SK-N-SH treated with all-trans-retinoic acid at 6 μM for 48 hours (cell line): ENCODE measurements at regions not wholly inside any gene's neighbourhood (a gene's known extent, or its start where the extent isn't known, plus 50 kb on each side); places are given as distances from the start of the nearest gene placed in this dataset.

Experiments used
- ARNTL ChIP-seq: fragments of 450-650 bp; formaldehyde crosslinking; IDR thresholded peaks from 2 replicates; pipeline ENCODE4 v1.5.0; 2020; ENCODE audit warnings: low read depth, mild to moderate bottlenecking, moderate library complexity, borderline replicate concordance
- BACH2 ChIP-seq: fragments of 250-450 bp; sonication (Bioruptor Pico); IDR thresholded peaks from 2 replicates; pipeline ENCODE4 v1.9.0; 2021; ENCODE audit warnings: mild to moderate bottlenecking, borderline replicate concordance
- CSDC2 ChIP-seq: fragments of 250-450 bp; sonication (Bioruptor Pico); IDR thresholded peaks from 2 replicates; pipeline ENCODE4 v1.5.0; 2020; ENCODE audit warnings: mild to moderate bottlenecking, moderate library complexity
- ESRRG ChIP-seq: fragments of 250-450 bp; sonication (Bioruptor Pico); IDR thresholded peaks from 2 replicates; pipeline ENCODE4 v1.6.1; 2021; ENCODE audit warnings: mild to moderate bottlenecking
- GLIS3 ChIP-seq: fragments of 250-450 bp; sonication (Bioruptor Pico); IDR thresholded peaks from 2 replicates; pipeline ENCODE4 v1.5.0; 2020; ENCODE audit warnings: mild to moderate bottlenecking, moderate library complexity
- RARB ChIP-seq: fragments of 250-450 bp; sonication (Bioruptor Pico); IDR thresholded peaks from 2 replicates; pipeline ENCODE4 v1.8.0; 2021; ENCODE audit warnings: mild to moderate bottlenecking, moderate library complexity
- TCF4 ChIP-seq: fragments of 250-450 bp; sonication (Bioruptor Pico); IDR thresholded peaks from 2 replicates; pipeline ENCODE4 v1.8.0; 2021; ENCODE audit warnings: mild to moderate bottlenecking, moderate library complexity, borderline replicate concordance
- ZC3H10 ChIP-seq: fragments of 250-450 bp; sonication (Bioruptor Pico); IDR thresholded peaks from 2 replicates; pipeline ENCODE4 v1.5.1; 2021; ENCODE audit warnings: mild to moderate bottlenecking, moderate library complexity
- ZNF565 ChIP-seq: fragments of 450-650 bp; formaldehyde crosslinking; conservative IDR thresholded peaks from 2 replicates; pipeline ENCODE4 v1.5.0; 2020; ENCODE audit warnings: low read depth, mild to moderate bottlenecking, moderate library complexity
- TF ChIP-seq, protein P1 (sequence below): fragments of 250-450 bp; sonication (Bioruptor Pico); IDR thresholded peaks from 2 replicates; pipeline ENCODE4 v1.5.1; 2020; ENCODE audit warnings: low read depth, mild to moderate bottlenecking, moderate library complexity
- TF ChIP-seq, protein P2 (sequence below): fragments of 250-450 bp; sonication (Bioruptor Pico); IDR thresholded peaks from 2 replicates; pipeline ENCODE4 v1.8.0; 2020; ENCODE audit warnings: mild to moderate bottlenecking, moderate library complexity, borderline replicate concordance
- TF ChIP-seq, protein P3 (sequence below): fragments of 250-450 bp; sonication (Bioruptor Pico); IDR thresholded peaks from 2 replicates; pipeline ENCODE4 v1.8.0; 2021; ENCODE audit warnings: low read depth, mild to moderate bottlenecking, moderate library complexity, borderline replicate concordance

DNA sequence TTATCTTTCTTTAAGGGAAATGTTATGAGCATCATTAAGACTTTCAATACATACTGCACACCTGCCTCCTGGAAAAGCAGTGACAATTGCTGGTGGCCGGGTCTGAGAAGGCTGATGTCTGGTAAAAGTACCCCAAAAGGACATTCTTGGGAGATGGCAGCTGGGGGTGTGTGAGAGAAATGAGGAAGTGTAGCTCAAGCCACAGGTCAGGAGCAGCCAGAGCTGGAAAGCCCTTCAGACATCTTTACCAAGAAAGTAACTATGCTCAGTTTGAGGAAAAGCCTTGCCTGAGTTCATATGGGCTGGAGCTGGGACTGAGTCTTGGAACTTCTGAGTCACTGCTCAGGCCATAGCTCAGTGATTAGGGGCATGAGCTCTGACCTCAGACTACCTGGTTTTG lies 94.7 kb upstream of the N4BP1 start:
- TF ChIP-seq, protein P1, sequence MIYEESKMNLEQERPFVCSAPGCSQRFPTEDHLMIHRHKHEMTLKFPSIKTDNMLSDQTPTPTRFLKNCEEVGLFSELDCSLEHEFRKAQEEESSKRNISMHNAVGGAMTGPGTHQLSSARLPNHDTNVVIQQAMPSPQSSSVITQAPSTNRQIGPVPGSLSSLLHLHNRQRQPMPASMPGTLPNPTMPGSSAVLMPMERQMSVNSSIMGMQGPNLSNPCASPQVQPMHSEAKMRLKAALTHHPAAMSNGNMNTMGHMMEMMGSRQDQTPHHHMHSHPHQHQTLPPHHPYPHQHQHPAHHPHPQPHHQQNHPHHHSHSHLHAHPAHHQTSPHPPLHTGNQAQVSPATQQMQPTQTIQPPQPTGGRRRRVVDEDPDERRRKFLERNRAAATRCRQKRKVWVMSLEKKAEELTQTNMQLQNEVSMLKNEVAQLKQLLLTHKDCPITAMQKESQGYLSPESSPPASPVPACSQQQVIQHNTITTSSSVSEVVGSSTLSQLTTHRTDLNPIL (CRISPR knock-in tag), result no peak
- TF ChIP-seq ZC3H10 (CRISPR knock-in tag) (no peak), ESRRG (CRISPR knock-in tag) (no peak), BACH2 (CRISPR knock-in tag) (no peak), RARB (CRISPR knock-in tag) (no peak), ARNTL (no peak), ZNF565 (CRISPR knock-in tag) (no peak), TCF4 (CRISPR knock-in tag) (no peak), CSDC2 (CRISPR knock-in tag) (no peak), GLIS3 (CRISPR knock-in tag) (no peak)
- TF ChIP-seq, protein P2, sequence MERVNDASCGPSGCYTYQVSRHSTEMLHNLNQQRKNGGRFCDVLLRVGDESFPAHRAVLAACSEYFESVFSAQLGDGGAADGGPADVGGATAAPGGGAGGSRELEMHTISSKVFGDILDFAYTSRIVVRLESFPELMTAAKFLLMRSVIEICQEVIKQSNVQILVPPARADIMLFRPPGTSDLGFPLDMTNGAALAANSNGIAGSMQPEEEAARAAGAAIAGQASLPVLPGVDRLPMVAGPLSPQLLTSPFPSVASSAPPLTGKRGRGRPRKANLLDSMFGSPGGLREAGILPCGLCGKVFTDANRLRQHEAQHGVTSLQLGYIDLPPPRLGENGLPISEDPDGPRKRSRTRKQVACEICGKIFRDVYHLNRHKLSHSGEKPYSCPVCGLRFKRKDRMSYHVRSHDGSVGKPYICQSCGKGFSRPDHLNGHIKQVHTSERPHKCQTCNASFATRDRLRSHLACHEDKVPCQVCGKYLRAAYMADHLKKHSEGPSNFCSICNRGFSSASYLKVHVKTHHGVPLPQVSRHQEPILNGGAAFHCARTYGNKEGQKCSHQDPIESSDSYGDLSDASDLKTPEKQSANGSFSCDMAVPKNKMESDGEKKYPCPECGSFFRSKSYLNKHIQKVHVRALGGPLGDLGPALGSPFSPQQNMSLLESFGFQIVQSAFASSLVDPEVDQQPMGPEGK (CRISPR knock-in tag), result no peak
- TF ChIP-seq, protein P3, sequence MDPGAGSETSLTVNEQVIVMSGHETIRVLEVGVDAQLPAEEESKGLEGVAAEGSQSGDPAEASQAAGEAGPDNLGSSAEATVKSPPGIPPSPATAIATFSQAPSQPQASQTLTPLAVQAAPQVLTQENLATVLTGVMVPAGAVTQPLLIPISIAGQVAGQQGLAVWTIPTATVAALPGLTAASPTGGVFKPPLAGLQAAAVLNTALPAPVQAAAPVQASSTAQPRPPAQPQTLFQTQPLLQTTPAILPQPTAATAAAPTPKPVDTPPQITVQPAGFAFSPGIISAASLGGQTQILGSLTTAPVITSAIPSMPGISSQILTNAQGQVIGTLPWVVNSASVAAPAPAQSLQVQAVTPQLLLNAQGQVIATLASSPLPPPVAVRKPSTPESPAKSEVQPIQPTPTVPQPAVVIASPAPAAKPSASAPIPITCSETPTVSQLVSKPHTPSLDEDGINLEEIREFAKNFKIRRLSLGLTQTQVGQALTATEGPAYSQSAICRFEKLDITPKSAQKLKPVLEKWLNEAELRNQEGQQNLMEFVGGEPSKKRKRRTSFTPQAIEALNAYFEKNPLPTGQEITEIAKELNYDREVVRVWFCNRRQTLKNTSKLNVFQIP (CRISPR knock-in tag), result no peak
